ENCODE measurements at regions not wholly inside any gene's neighbourhood (a gene's known extent, or its start where the extent isn't known, plus 50 kb on each side); places are given as distances from the start of the nearest gene placed in this dataset.

DNA sequence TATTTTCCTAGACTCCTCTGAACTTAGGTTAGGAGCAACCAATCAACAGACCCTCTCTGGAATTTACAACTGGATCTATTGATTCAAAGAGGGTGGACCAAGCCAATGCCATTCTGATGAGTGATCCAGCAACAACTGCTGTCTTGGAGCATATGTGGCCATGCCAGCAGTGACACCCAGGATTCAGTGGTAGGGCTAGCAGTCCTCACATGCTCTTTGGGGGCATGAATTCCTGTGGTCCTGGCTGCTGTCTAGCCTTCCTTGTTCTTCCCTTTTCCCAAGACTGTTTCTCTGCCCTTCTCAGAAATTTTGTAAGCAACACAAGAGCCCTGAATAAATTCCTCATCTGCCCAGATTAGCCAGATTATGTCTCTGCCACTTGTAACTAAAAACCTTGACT is 61.5 kb upstream of the GATB start (continued):
- TF ChIP-seq TSHZ1 (tag by site-specific recombination; IDR thresholded peaks at IDR 0.05; ENCODE audit: borderline replicate concordance) = no peak
- TF ChIP-seq, protein P1, sequence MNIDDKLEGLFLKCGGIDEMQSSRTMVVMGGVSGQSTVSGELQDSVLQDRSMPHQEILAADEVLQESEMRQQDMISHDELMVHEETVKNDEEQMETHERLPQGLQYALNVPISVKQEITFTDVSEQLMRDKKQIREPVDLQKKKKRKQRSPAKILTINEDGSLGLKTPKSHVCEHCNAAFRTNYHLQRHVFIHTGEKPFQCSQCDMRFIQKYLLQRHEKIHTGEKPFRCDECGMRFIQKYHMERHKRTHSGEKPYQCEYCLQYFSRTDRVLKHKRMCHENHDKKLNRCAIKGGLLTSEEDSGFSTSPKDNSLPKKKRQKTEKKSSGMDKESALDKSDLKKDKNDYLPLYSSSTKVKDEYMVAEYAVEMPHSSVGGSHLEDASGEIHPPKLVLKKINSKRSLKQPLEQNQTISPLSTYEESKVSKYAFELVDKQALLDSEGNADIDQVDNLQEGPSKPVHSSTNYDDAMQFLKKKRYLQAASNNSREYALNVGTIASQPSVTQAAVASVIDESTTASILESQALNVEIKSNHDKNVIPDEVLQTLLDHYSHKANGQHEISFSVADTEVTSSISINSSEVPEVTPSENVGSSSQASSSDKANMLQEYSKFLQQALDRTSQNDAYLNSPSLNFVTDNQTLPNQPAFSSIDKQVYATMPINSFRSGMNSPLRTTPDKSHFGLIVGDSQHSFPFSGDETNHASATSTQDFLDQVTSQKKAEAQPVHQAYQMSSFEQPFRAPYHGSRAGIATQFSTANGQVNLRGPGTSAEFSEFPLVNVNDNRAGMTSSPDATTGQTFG (tag by site-specific recombination; IDR thresholded peaks at IDR 0.05; ENCODE audit: borderline replicate concordance) = no peak
- no peak for TF ChIP-seq ZNF18 (tag by site-specific recombination; IDR thresholded peaks at IDR 0.05)
- TF ChIP-seq ZSCAN16 (tag by site-specific recombination; IDR thresholded peaks at IDR 0.05) = no peak
- TF ChIP-seq ZNF791 (tag by site-specific recombination; IDR thresholded peaks at IDR 0.05) = no peak
- no peak for TF ChIP-seq ZNF530 (tag by site-specific recombination; IDR thresholded peaks at IDR 0.05; ENCODE audit: low read depth)

- TF ChIP-seq ZNF37A (tag by site-specific recombination; IDR thresholded peaks at IDR 0.05) = no peak
- Histone ChIP-seq H3K4me1 (ENCODE audit: control insufficient read depth, insufficient read depth, low read length) (no peaks in the 10 kb centered on the region), H3K4me3 (ENCODE audit: low read depth, low read length) (no peak overlapping the region), H3K36me3 (ENCODE audit: control insufficient read depth in 2 of 2, insufficient read depth in 1 of 2, low read length in 2 of 2) (no peaks in the 10 kb centered on the region), H3K9me3 (ENCODE audit: control insufficient read depth, insufficient read depth, low read depth, low read length) (no peaks in the 10 kb centered on the region), H3K27ac (ENCODE audit: extremely low read depth, low read depth, low read length) (no peak overlapping the region)
- ChIA-PET POLR2A (no interaction called here), CTCF (no interaction called here)
These were observed 59.2 kb upstream of the GATB start for GRCh38 chr4:151820004-151820403.

- POLR2A ChIA-PET = no interaction called here
- peaks cover 13% of the 10 kb centered on the region for H3K4me1 ChIP-seq (ENCODE audit: control insufficient read depth, insufficient read depth, low read length)
- CTCF ChIA-PET = interaction anchor here (2.7 kb wide), 1 partner anchor 9 kb away, joined by 16 read pairs; no protein-coding TSS in a partner anchor
- no peak overlapping the region for H3K27ac ChIP-seq (ENCODE audit: extremely low read depth, low read depth, low read length)
- TF ChIP-seq ZNF394 (tag by site-specific recombination; IDR thresholded peaks at IDR 0.05; ENCODE audit: borderline replicate concordance) (no peak), ZNF473 (tag by site-specific recombination; IDR thresholded peaks at IDR 0.05) (no peak), ZBTB21 (tag by site-specific recombination; IDR thresholded peaks at IDR 0.05) (no peak), ZSCAN4 (tag by site-specific recombination; IDR thresholded peaks at IDR 0.05) (no peak), ZNF202 (tag by site-specific recombination; IDR thresholded peaks at IDR 0.05; ENCODE audit: borderline replicate concordance) (no peak)
- no peak overlapping the region for H3K4me3 ChIP-seq (ENCODE audit: low read depth, low read length)
- H3K9me3 ChIP-seq (ENCODE audit: control insufficient read depth, insufficient read depth, low read depth, low read length) = no peaks in the 10 kb centered on the region
- no peaks in the 10 kb centered on the region for H3K36me3 ChIP-seq (ENCODE audit: control insufficient read depth in 2 of 2, insufficient read depth in 1 of 2, low read length in 2 of 2)
These were observed 50.6 kb upstream of the GATB start for GRCh38 chr4:151811403-151811802.
